ENCODE measurements at regions not wholly inside any gene's neighbourhood (a gene's known extent, or its start where the extent isn't known, plus 50 kb on each side); places are given as distances from the start of the nearest gene placed in this dataset.

- peaks cover 12% of the 10 kb centered on the region for H3K9me3 Mint-ChIP-seq (ENCODE audit: unreplicated experiment)
- no peak overlapping the region for H3K4me2 ChIP-seq (ENCODE audit: low read length)
- H3K4me1 ChIP-seq (ENCODE audit: insufficient read depth, low read length): peaks cover 29% of the 10 kb centered on the region
- peaks cover 23% of the 10 kb centered on the region for H3K4me1 Mint-ChIP-seq (ENCODE audit: low read depth, unreplicated experiment)
- no peak overlapping the region for H3K4me3 Mint-ChIP-seq (ENCODE audit: unreplicated experiment)
- no peak overlapping the region for H3K4me3 ChIP-seq (ENCODE audit: insufficient read depth, low read depth, low read length)
- no peaks in the 10 kb centered on the region for H3K27me3 ChIP-seq (ENCODE audit: insufficient read depth, low read length)
- FAIRE-seq: no peak
- H3K27ac ChIP-seq (ENCODE audit: low read depth, low read length): no peak overlapping the region
- H3K79me2 ChIP-seq (ENCODE audit: insufficient read depth, low read length): no peaks in the 10 kb centered on the region
- H3K27ac Mint-ChIP-seq (ENCODE audit: unreplicated experiment): no peak overlapping the region
- no peaks in the 10 kb centered on the region for H3K36me3 ChIP-seq (ENCODE audit: insufficient read depth, low read length)
- no peaks in the 10 kb centered on the region for H3K27me3 Mint-ChIP-seq (ENCODE audit: low read depth, unreplicated experiment)
- H4K20me1 ChIP-seq (ENCODE audit: insufficient read depth, low read length): no peaks in the 10 kb centered on the region
- no peaks in the 10 kb centered on the region for H3K36me3 Mint-ChIP-seq (ENCODE audit: low read depth, unreplicated experiment)
- H3K9ac ChIP-seq (ENCODE audit: low read length): no peak overlapping the region
- peaks cover 5% of the 10 kb centered on the region for H3K9me3 ChIP-seq (ENCODE audit: insufficient read depth, low read depth, low read length)
- DNase-seq (ENCODE audit: low read depth): no peak
- H2AFZ ChIP-seq (ENCODE audit: low read depth, low read length): no peak overlapping the region
- TF ChIP-seq CTCF (IDR thresholded peaks at IDR 0.05; ENCODE audit: insufficient read depth, low read depth, low read length) (no peak), EZH2 (IDR thresholded peaks at IDR 0.05; ENCODE audit: insufficient read depth, low read length) (no peak)
Observed at GRCh38 chr1:234864116-234864515, 254.1 kb upstream of the IRF2BP2 start.

- Mint-ChIP-seq H3K36me3 (ENCODE audit: low read depth, unreplicated experiment) (no peaks in the 10 kb centered on the region), H3K4me1 (ENCODE audit: low read depth, unreplicated experiment) (peaks cover 27% of the 10 kb centered on the region), H3K9me3 (ENCODE audit: unreplicated experiment) (peaks cover 12% of the 10 kb centered on the region), H3K4me3 (ENCODE audit: unreplicated experiment) (no peak overlapping the region), H3K27me3 (ENCODE audit: low read depth, unreplicated experiment) (no peaks in the 10 kb centered on the region), H3K27ac (ENCODE audit: unreplicated experiment) (peak overlapping the region; percentile 10)
- FAIRE-seq (no peak), DNase-seq (ENCODE audit: low read depth) (peak; percentile 80)
- no peak overlapping the region for H3K27ac ChIP-seq (ENCODE audit: low read depth, low read length)
- H3K36me3 ChIP-seq (ENCODE audit: insufficient read depth, low read length): no peaks in the 10 kb centered on the region
- peak overlapping the region; percentile 60 for H3K4me2 ChIP-seq (ENCODE audit: low read length)
- peak overlapping the region; percentile 12 for H2AFZ ChIP-seq (ENCODE audit: low read depth, low read length)
- no peaks in the 10 kb centered on the region for H4K20me1 ChIP-seq (ENCODE audit: insufficient read depth, low read length)
- peak overlapping the region; percentile 44 for H3K9ac ChIP-seq (ENCODE audit: low read length)
- TF ChIP-seq EZH2 (IDR thresholded peaks at IDR 0.05; ENCODE audit: insufficient read depth, low read length): no peak
- TF ChIP-seq CTCF (IDR thresholded peaks at IDR 0.05; ENCODE audit: insufficient read depth, low read depth, low read length): no peak
- H3K79me2 ChIP-seq (ENCODE audit: insufficient read depth, low read length): no peaks in the 10 kb centered on the region
- H3K27me3 ChIP-seq (ENCODE audit: insufficient read depth, low read length): no peaks in the 10 kb centered on the region
- peaks cover 5% of the 10 kb centered on the region for H3K9me3 ChIP-seq (ENCODE audit: insufficient read depth, low read depth, low read length)
- H3K4me1 ChIP-seq (ENCODE audit: insufficient read depth, low read length): peaks cover 29% of the 10 kb centered on the region
- H3K4me3 ChIP-seq (ENCODE audit: insufficient read depth, low read depth, low read length): no peak overlapping the region
Observed at GRCh38 chr1:234863551-234863971, 253.6 kb upstream of the IRF2BP2 start.

- H3K27ac Mint-ChIP-seq (ENCODE audit: unreplicated experiment): no peak overlapping the region
- TF ChIP-seq CTCF (IDR thresholded peaks at IDR 0.05; ENCODE audit: insufficient read depth, low read depth, low read length): no peak
- TF ChIP-seq EZH2 (IDR thresholded peaks at IDR 0.05; ENCODE audit: insufficient read depth, low read length): no peak
- DNase-seq (ENCODE audit: low read depth): peak; percentile 54
- no peak overlapping the region for H3K27ac ChIP-seq (ENCODE audit: low read depth, low read length)
- H3K9me3 ChIP-seq (ENCODE audit: insufficient read depth, low read depth, low read length): peaks cover 5% of the 10 kb centered on the region
- H3K9me3 Mint-ChIP-seq (ENCODE audit: unreplicated experiment): peaks cover 12% of the 10 kb centered on the region
- H3K36me3 Mint-ChIP-seq (ENCODE audit: low read depth, unreplicated experiment): no peaks in the 10 kb centered on the region
- peaks cover 29% of the 10 kb centered on the region for H3K4me1 Mint-ChIP-seq (ENCODE audit: low read depth, unreplicated experiment)
- H3K27me3 ChIP-seq (ENCODE audit: insufficient read depth, low read length): no peaks in the 10 kb centered on the region
- no peaks in the 10 kb centered on the region for H3K27me3 Mint-ChIP-seq (ENCODE audit: low read depth, unreplicated experiment)
- peaks cover 29% of the 10 kb centered on the region for H3K4me1 ChIP-seq (ENCODE audit: insufficient read depth, low read length)
- no peak overlapping the region for H3K4me3 Mint-ChIP-seq (ENCODE audit: unreplicated experiment)
- H3K4me2 ChIP-seq (ENCODE audit: low read length): peak overlapping the region; percentile 60
- H3K36me3 ChIP-seq (ENCODE audit: insufficient read depth, low read length): no peaks in the 10 kb centered on the region
- H4K20me1 ChIP-seq (ENCODE audit: insufficient read depth, low read length): no peaks in the 10 kb centered on the region
- no peak for FAIRE-seq
- H3K9ac ChIP-seq (ENCODE audit: low read length): peak overlapping the region; percentile 44
- no peaks in the 10 kb centered on the region for H3K79me2 ChIP-seq (ENCODE audit: insufficient read depth, low read length)
- H3K4me3 ChIP-seq (ENCODE audit: insufficient read depth, low read depth, low read length): peak overlapping the region; percentile 11
- peak overlapping the region; percentile 12 for H2AFZ ChIP-seq (ENCODE audit: low read depth, low read length)
Observed at GRCh38 chr1:234862944-234863515, 253.1 kb upstream of the IRF2BP2 start.

All from astrocyte (in vitro differentiated cells and primary cell).